ENCODE measurements at regions not wholly inside any gene's neighbourhood (a gene's known extent, or its start where the extent isn't known, plus 50 kb on each side); places are given as distances from the start of the nearest gene placed in this dataset.

- TF ChIP-seq REST (IDR thresholded peaks at IDR 0.05; ENCODE audit: low read depth) (no peak), SP1 (IDR thresholded peaks at IDR 0.05; ENCODE audit: low read depth) (no peak), EZH2phosphoT487 (IDR thresholded peaks at IDR 0.05; ENCODE audit: borderline replicate concordance) (no peak)
Observed at GRCh38 chr3:150216041-150216811, 191.9 kb upstream of the TSC22D2 start (continued).

- TF ChIP-seq POLR2A (IDR thresholded peaks at IDR 0.05; ENCODE audit: borderline replicate concordance, extremely low read depth, insufficient read depth, insufficient read length) (no peak), EGR1 (IDR thresholded peaks at IDR 0.05; ENCODE audit: low read depth) (no peak), FOSL1 (IDR thresholded peaks at IDR 0.05; ENCODE audit: low read depth) (no peak), YY1 (IDR thresholded peaks at IDR 0.05; ENCODE audit: extremely low read depth, insufficient replicate concordance, low read depth, low read length) (no peak), JUND (IDR thresholded peaks at IDR 0.05) (no peak), REST (IDR thresholded peaks at IDR 0.05; ENCODE audit: low read depth) (no peak), ZNF274 (IDR thresholded peaks at IDR 0.05; ENCODE audit: low read depth, low read length) (no peak), ATF3 (IDR thresholded peaks at IDR 0.05) (no peak), ZBTB33 (IDR thresholded peaks at IDR 0.05; ENCODE audit: extremely low read depth, insufficient replicate concordance, low read length) (no peak), SIN3A (IDR thresholded peaks at IDR 0.05; ENCODE audit: low read depth) (no peak)
- H3K79me2 ChIP-seq (ENCODE audit: insufficient read depth, low read length): no peaks in the 10 kb centered on the region
- no peak overlapping the region for H3K27ac ChIP-seq (ENCODE audit: low read depth, low read length)
- CTCF ChIA-PET: interaction anchor here (1.0 to 1.3 kb wide), 2 partner anchors 11 to 31 kb away, joined by 3 to 5 read pairs; no protein-coding TSS in a partner anchor
- POLR2A ChIA-PET: no interaction called here
- H3K4me1 ChIP-seq (ENCODE audit: control insufficient read depth in 1 of 2, insufficient read depth in 2 of 2, low read length in 2 of 2): peaks cover 0 to 8% of the 10 kb centered on the region in 2 experiments; a peak in 1 of 4 replicates
- H3K4me2 ChIP-seq (ENCODE audit: low read length): no peak overlapping the region
- no peak overlapping the region for H2AFZ ChIP-seq (ENCODE audit: low read depth, low read length, poor library complexity, severe bottlenecking)
- intact Hi-C loops (cut with micrococcal nuclease): no loop called here
- ATAC-seq (no peak), DNase-seq (ENCODE audit: low read depth, low spot score) (no peak)
- H3K27me3 ChIP-seq (ENCODE audit: insufficient read depth, low read length): no peaks in the 10 kb centered on the region
- RAD21 ChIA-PET (ENCODE audit: low non-redundant PET in 1 of 2, low total read pairs in 2 of 2, uncharacterized antibody in 2 of 2, unreplicated experiment in 2 of 2): no interaction called here
- no peak overlapping the region for H3K4me3 ChIP-seq (replicated peaks in 1 of 2; ENCODE audit: low read depth in 1 of 2, low read length in 2 of 2)
- H3K9ac ChIP-seq (ENCODE audit: low read length): no peak overlapping the region
- H3K9me2 ChIP-seq (ENCODE audit: insufficient read depth): no peaks in the 10 kb centered on the region
- H4K20me1 ChIP-seq (ENCODE audit: insufficient read depth): no peaks in the 10 kb centered on the region
- no peaks in the 10 kb centered on the region for H3K36me3 ChIP-seq (ENCODE audit: control insufficient read depth in 1 of 2, insufficient read depth in 2 of 2, low read length in 2 of 2)
- peaks cover 3% of the 10 kb centered on the region in 2 experiments; a peak in 1 of 4 replicates for H3K9me3 ChIP-seq (ENCODE audit: control insufficient read depth in 1 of 2, insufficient read depth in 1 of 2, low read depth in 1 of 2, low read length in 2 of 2)
- BruUV-seq (replicated peaks): no TSS peak
Observed at GRCh38 chr3:150215616-150216015, 192.5 kb upstream of the TSC22D2 start.

Measured in HCT116 (cell line).